Glutamatergic neuron (in vitro differentiated cells): ENCODE measurements at regions not wholly inside any gene's neighbourhood (a gene's known extent, or its start where the extent isn't known, plus 50 kb on each side); places are given as distances from the start of the nearest gene placed in this dataset.

Experiments
- DNase-seq: peaks from one replicate; pipeline ENCODE4 v3.0.0; 2022
- H3K27ac Mint-ChIP-seq: one replicate; pipeline ENCODE4 v1.8.0; 2020; ENCODE audit warnings: mild to moderate bottlenecking, mixed read lengths, inconsistent platforms; ENCODE audit not compliant: unreplicated experiment
- H3K27me3 Mint-ChIP-seq: one replicate; pipeline ENCODE4 v1.8.0; 2020; ENCODE audit warnings: mild to moderate bottlenecking, moderate library complexity, mixed read lengths, inconsistent platforms; ENCODE audit not compliant: unreplicated experiment
- H3K36me3 Mint-ChIP-seq: one replicate; pipeline ENCODE4 v1.8.0; 2020; ENCODE audit warnings: mild to moderate bottlenecking, mixed read lengths, inconsistent platforms; ENCODE audit not compliant: unreplicated experiment
- H3K4me1 Mint-ChIP-seq: one replicate; pipeline ENCODE4 v1.8.0; 2020; ENCODE audit warnings: mild to moderate bottlenecking, low read depth, mixed read lengths, inconsistent platforms; ENCODE audit not compliant: unreplicated experiment
- H3K4me3 Mint-ChIP-seq: one replicate; pipeline ENCODE4 v1.8.0; 2020; ENCODE audit warnings: mild to moderate bottlenecking, mixed read lengths, inconsistent platforms; ENCODE audit not compliant: unreplicated experiment
- H3K9me3 Mint-ChIP-seq: one replicate; pipeline ENCODE4 v1.8.0; 2020; ENCODE audit warnings: mild to moderate bottlenecking, moderate library complexity, mixed read lengths, inconsistent platforms; ENCODE audit not compliant: unreplicated experiment
- TF ChIP-seq, protein P1 (sequence below): fragments of 200-600 bp; sonication (generic); IDR thresholded peaks from one replicate; pipeline ENCODE4 v1.5.0; 2021; ENCODE audit not compliant: partially characterized antibody, unreplicated experiment

DNA sequence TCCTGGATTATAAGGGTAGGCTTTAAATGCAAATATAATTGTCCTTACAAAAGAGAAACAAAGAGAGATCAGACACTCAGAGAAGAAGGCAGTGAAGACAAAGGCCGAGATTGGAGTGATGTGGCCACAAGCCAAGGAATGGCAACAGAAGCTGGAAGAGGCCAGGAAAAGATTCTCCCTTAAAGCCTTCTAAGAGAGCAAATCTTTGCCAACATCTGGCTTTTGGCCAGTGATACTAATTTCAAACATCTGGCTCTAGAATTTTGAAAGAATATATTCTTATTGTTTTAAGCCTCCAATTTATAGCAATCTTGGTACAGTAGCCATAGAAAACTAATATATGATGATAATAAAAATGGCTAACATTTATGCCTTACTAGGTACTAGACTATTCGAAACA is 615.8 kb upstream of the ZNF385D start:
- TF ChIP-seq, protein P1, sequence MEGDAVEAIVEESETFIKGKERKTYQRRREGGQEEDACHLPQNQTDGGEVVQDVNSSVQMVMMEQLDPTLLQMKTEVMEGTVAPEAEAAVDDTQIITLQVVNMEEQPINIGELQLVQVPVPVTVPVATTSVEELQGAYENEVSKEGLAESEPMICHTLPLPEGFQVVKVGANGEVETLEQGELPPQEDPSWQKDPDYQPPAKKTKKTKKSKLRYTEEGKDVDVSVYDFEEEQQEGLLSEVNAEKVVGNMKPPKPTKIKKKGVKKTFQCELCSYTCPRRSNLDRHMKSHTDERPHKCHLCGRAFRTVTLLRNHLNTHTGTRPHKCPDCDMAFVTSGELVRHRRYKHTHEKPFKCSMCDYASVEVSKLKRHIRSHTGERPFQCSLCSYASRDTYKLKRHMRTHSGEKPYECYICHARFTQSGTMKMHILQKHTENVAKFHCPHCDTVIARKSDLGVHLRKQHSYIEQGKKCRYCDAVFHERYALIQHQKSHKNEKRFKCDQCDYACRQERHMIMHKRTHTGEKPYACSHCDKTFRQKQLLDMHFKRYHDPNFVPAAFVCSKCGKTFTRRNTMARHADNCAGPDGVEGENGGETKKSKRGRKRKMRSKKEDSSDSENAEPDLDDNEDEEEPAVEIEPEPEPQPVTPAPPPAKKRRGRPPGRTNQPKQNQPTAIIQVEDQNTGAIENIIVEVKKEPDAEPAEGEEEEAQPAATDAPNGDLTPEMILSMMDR: no peak
- no peaks in the 10 kb centered on the region for H3K4me1 Mint-ChIP-seq
- no peak for DNase-seq
- no peaks in the 10 kb centered on the region for H3K27me3 Mint-ChIP-seq
- no peak overlapping the region for H3K27ac Mint-ChIP-seq
- H3K9me3 Mint-ChIP-seq: no peaks in the 10 kb centered on the region
- no peaks in the 10 kb centered on the region for H3K36me3 Mint-ChIP-seq
- H3K4me3 Mint-ChIP-seq: no peak overlapping the region

DNA sequence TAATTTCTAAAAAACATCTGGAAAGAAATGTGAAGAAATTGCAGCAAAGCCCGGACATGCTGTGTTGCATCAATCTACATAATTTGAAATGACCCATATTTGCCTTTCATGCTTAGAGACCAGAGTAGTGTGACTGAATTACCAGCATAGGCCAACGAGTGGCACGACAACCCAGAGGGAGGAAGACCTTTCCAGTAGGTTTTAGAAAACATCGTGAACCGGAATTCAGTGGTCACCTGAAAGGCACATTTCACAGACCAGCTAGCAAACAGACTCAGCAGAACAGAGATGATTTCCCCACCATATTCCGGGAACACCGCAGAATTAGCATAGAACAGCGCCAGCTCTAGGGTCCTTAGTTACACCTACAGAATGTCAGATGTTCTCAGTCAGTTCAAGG is 620.0 kb upstream of the ZNF385D start:
- Mint-ChIP-seq H3K4me1 (peaks cover 3% of the 10 kb centered on the region), H3K27ac (no peak overlapping the region), H3K4me3 (peak overlapping the region; percentile 84)

DNA sequence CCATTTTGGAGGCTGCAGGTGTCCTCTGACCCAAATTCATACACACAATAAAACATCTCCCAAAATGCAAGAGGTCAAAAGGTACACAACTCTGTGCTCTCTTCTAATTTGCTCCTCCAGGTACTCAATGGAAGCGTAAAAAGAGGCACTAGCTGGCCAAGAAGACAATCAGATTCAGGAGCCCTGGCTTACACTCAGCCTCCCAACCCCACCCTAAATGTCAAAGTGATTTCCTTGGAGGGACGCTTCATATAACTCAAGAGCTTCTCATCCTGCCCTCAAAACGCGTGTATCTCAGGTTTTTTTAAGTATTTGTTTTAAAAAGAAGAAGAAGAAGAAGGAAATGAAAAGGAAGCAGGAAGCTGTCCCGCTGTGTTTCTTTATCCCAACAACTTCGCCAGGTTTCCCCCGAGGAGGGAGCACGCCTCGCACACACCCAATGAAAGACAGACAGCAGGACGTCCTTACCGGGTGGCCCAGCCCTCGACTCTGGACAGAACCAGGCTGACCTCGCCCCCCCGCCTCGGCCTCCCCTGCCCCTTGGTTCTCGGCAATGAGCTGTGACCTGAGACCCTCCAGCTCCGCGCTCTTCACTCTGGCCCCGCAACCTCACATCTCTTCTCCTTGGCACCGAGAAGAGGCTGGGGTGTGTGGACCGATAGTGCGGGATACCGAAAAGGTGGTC is 620.7 kb upstream of the ZNF385D start:
- no peaks in the 10 kb centered on the region for H3K36me3 Mint-ChIP-seq
- peak overlapping the region; percentile 84 for H3K4me3 Mint-ChIP-seq
- peak; percentile 28 for DNase-seq
- peaks cover 3% of the 10 kb centered on the region for H3K4me1 Mint-ChIP-seq
- H3K27me3 Mint-ChIP-seq: peaks cover 7% of the 10 kb centered on the region
- H3K27ac Mint-ChIP-seq: no peak overlapping the region
- peaks cover 2% of the 10 kb centered on the region for H3K9me3 Mint-ChIP-seq
- TF ChIP-seq, protein P1: no peak

More for the DNA sequence above, 620.0 kb upstream of the ZNF385D start:
- peaks cover 2% of the 10 kb centered on the region for H3K9me3 Mint-ChIP-seq
- H3K27me3 Mint-ChIP-seq: peaks cover 7% of the 10 kb centered on the region
- TF ChIP-seq, protein P1: no peak
- no peak for DNase-seq
- H3K36me3 Mint-ChIP-seq: no peaks in the 10 kb centered on the region

DNA sequence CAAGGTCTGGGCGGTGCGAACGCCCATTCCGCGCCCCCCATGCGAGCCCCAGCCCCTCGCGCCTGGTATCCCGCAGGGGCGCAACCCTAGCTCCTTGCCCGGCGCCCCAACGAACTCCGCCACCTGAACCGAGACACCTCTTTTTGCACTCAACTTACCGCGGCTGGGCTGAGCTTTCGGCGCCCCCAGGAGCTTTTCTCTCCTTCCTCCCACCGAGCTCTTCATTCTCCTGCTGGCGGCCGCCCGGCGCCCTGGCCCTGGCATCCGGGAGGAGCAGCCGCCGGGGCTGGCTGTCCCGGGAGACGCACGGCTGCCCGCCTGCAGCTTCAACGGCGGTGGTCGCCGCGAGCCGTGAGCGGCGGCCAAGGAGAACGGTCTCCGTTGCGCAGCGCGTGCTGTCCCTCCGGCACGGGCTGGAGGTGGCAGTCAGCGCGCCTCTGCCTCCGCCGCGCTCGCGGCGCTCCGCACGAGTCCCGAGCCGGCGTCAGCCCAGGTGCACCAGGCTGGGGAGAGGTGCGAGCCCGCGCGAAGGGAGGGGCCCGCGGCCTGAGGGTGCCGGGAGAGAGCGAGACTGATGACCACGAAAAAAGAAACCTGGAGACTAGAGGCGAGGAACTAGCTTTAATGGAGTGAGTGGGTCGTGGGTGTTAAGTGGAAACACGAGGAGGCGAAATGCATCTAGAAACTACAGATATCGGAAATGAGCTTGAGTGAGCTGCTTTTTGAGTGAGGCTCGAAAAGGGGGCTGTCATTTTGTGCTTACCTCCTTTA is 621.5 kb upstream of the ZNF385D start:
- TF ChIP-seq, protein P1: no peak
- peak; percentile 67 for DNase-seq
- peak overlapping the region; percentile 89 for H3K4me3 Mint-ChIP-seq
- peaks cover 3% of the 10 kb centered on the region for H3K4me1 Mint-ChIP-seq
- H3K9me3 Mint-ChIP-seq: peaks cover 2% of the 10 kb centered on the region
- H3K27me3 Mint-ChIP-seq: peaks cover 7% of the 10 kb centered on the region
- H3K27ac Mint-ChIP-seq: no peak overlapping the region
- H3K36me3 Mint-ChIP-seq: no peaks in the 10 kb centered on the region

DNA sequence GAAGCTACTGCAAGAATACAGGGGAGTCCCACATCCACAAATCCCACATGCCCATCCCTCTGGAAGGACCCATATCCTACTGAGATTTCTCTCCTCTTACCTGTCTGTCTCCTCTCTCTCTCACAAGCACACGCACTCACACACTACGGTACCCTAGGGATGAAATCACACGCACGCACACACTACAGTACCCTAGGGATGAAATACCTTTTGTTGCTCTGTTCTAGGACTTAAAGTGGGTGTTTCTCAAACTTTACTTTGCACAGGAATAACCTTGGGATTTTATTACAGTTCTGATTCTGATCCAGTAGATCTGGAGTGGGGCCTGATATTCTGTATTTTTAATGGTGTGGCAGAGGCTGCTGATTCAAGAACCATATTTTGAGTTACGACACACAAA is 622.2 kb upstream of the ZNF385D start:
- DNase-seq: no peak
- peaks cover 7% of the 10 kb centered on the region for H3K27me3 Mint-ChIP-seq
- H3K36me3 Mint-ChIP-seq: no peaks in the 10 kb centered on the region

More for the DNA sequence above, 622.2 kb upstream of the ZNF385D start:
- H3K4me1 Mint-ChIP-seq: peaks cover 3% of the 10 kb centered on the region
- H3K27ac Mint-ChIP-seq: no peak overlapping the region
- TF ChIP-seq, protein P1: no peak
- peak overlapping the region; percentile 89 for H3K4me3 Mint-ChIP-seq
- peaks cover 2% of the 10 kb centered on the region for H3K9me3 Mint-ChIP-seq
